ENCODE measurements at regions not wholly inside any gene's neighbourhood (a gene's known extent, or its start where the extent isn't known, plus 50 kb on each side); places are given as distances from the start of the nearest gene placed in this dataset.

- Mint-ChIP-seq H3K27ac (no peak overlapping the region), H3K4me3 (no peak overlapping the region)
These were observed 65.3 kb upstream of the ZMIZ1 start for GRCh38 chr10:79003183-79004100.

DNA sequence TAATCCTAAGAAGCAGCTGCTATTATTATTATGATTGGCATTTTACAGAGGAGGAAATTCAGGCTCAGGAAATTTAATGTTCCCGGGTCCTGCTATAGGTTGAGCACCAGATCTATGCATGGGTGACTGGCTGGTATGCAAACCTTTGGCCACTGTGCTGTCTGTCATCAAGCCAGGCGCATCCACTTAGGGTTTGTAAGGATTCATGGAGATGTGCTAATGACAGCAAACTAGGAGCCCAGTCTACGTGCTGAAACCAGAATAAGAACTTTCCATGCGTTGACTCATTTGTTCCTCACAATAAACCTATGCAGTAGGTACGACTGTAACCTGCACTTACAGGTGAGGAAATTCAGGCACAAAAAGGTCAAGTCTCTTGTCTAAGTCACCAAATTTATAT is 64.5 kb upstream of the ZMIZ1 start:
- ATAC-seq = peak; percentile 15
- H3K27me3 Mint-ChIP-seq = peaks cover 2% of the 10 kb centered on the region
- H3K4me1 Mint-ChIP-seq = peaks cover 7% of the 10 kb centered on the region
- DNase-seq = no peak
- no peak overlapping the region for H3K27ac Mint-ChIP-seq
- H3K9me3 Mint-ChIP-seq = no peaks in the 10 kb centered on the region
- H3K4me3 Mint-ChIP-seq = no peak overlapping the region
- H3K36me3 Mint-ChIP-seq (ENCODE audit: low read depth) = no peaks in the 10 kb centered on the region

More at GRCh38 chr10:79003183-79004100, 65.3 kb upstream of the ZMIZ1 start:
- H3K4me1 Mint-ChIP-seq = peaks cover 7% of the 10 kb centered on the region
- H3K36me3 Mint-ChIP-seq (ENCODE audit: low read depth) = no peaks in the 10 kb centered on the region
- DNase-seq (no peak), ATAC-seq (no peak)
- peaks cover 2% of the 10 kb centered on the region for H3K27me3 Mint-ChIP-seq
- no peaks in the 10 kb centered on the region for H3K9me3 Mint-ChIP-seq

GRCh38 chr10:79005126-79005810 is 63.5 kb upstream of the ZMIZ1 start:
- Mint-ChIP-seq H3K27me3 (peaks cover 2% of the 10 kb centered on the region), H3K36me3 (ENCODE audit: low read depth) (no peaks in the 10 kb centered on the region), H3K4me3 (no peak overlapping the region), H3K27ac (no peak overlapping the region), H3K4me1 (peaks cover 7% of the 10 kb centered on the region), H3K9me3 (no peaks in the 10 kb centered on the region)
- DNase-seq (no peak), ATAC-seq (no peak)

DNA sequence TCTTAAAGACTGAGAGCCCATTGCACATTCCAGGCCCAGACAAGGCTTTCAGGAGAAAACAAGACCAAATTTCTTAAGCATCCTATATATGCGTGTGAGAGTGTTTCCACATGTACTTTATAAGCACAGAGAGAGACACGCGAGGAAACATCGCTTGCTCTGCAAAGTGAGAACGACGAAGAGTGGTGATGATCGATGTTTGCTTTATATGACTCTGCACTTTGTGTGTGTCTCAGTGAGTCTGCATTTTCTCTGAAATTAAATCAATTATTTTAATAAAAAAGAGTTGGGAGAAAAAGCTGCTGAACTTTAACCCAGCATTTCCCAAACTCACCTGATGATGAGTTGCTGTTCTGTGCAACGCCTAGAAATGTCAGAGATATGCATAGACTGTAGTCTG is 61.7 kb upstream of the ZMIZ1 start:
- no peak for ATAC-seq
- H3K9me3 Mint-ChIP-seq = no peaks in the 10 kb centered on the region
- peaks cover 2% of the 10 kb centered on the region for H3K4me1 Mint-ChIP-seq
- no peak overlapping the region for H3K27ac Mint-ChIP-seq
- H3K4me3 Mint-ChIP-seq = no peak overlapping the region
- H3K36me3 Mint-ChIP-seq (ENCODE audit: low read depth) = no peaks in the 10 kb centered on the region
- no peak for DNase-seq
- H3K27me3 Mint-ChIP-seq = peaks cover 2% of the 10 kb centered on the region

DNA sequence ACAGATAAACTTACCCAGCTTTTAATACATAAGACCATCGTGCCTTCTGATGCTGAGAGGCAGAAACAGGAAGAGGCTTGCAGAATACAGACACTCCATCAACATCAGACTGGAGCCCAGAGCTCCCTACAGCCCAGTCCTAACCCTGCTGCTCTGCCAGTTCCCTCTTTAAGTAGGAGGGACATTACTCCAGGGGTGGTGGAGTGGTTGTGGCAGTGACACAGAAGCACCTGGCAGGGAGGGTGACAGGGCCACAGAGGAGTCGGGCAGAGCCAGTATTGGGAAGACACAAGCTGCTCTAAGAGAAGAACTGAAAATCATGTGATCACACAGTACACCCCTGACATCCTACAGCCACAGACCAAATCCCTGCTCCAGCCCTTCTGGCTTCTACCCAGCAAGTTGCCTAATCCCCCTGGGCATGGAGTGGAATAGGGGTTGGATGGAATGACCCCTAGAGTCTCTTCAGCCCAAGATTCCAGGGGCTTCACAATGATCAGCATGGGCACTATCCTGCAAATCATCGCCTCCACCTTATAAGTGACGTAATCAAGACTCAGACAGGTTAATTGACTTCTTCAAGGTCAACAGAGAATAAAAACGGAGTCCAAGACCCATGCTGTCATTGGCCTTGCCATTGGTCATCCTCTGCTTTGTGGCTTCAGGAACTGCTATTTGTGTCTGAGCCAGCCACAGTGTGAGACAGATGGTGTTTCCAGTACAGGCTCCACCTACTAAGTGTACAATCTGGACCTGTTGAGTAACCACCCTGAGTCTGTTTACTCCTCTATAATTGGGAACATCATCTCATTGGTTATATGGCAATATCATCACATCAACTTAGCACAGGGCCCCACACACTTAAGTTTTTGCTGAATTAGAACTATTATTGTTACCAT is 61.1 kb upstream of the ZMIZ1 start:
- Mint-ChIP-seq H3K9me3 (no peaks in the 10 kb centered on the region), H3K27me3 (peaks cover 2% of the 10 kb centered on the region), H3K4me3 (no peak overlapping the region), H3K27ac (no peak overlapping the region), H3K4me1 (peaks cover 2% of the 10 kb centered on the region), H3K36me3 (ENCODE audit: low read depth) (no peaks in the 10 kb centered on the region)
- no peak for DNase-seq
- no peak for ATAC-seq

DNA sequence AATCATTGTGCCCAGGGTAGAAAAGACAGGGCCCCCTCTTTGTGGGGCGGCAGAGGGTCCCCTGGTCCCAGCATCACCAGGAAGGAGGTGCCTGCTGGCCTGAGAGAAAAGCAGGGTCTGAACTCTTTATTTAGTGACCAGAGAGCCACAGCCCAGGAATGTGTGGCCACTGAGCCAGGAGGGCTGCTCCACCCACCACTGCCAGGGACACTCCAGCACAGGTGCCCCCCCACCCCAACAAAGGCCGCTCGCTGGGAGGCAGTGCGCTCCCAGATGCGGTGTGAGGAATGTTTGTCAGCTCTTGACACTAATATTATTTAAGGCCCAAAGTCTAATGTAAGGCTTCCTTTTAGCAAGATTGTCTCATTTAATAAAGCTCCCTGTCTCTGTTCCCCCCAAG is 59.6 kb upstream of the ZMIZ1 start:
- ATAC-seq = no peak
- Mint-ChIP-seq H3K27ac (no peak overlapping the region), H3K4me1 (peaks cover 2% of the 10 kb centered on the region), H3K36me3 (ENCODE audit: low read depth) (no peaks in the 10 kb centered on the region), H3K4me3 (no peak overlapping the region), H3K9me3 (no peaks in the 10 kb centered on the region), H3K27me3 (no peaks in the 10 kb centered on the region)
- DNase-seq = no peak

DNA sequence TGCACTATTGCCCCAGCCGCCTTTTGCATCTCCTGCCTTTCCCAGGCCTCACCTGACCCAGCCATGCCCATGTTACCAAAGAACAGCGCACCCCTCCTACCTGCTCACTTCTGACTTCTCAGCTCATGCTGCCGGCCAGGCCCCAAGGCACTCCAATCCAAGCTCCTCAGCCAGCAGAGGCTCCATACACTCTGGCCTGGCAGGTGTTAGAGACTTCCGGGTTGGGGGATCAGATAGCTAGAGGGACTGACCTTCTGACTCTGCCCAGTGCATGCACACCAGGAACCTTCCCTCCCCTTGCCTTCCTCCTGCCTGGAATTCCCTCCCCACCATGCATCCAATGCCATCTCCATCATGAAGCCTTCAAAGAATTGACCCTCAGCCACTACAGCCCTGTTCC is 56.2 kb upstream of the ZMIZ1 start:
- no peak overlapping the region for H3K4me3 Mint-ChIP-seq
- no peak for ATAC-seq
- H3K27ac Mint-ChIP-seq = no peak overlapping the region
- peaks cover under 1% of the 10 kb centered on the region for H3K9me3 Mint-ChIP-seq
- no peaks in the 10 kb centered on the region for H3K27me3 Mint-ChIP-seq
- no peaks in the 10 kb centered on the region for H3K36me3 Mint-ChIP-seq (ENCODE audit: low read depth)
- no peaks in the 10 kb centered on the region for H3K4me1 Mint-ChIP-seq
- no peak for DNase-seq

GRCh38 chr10:79013406-79013987 is 55.3 kb upstream of the ZMIZ1 start:
- Mint-ChIP-seq H3K4me3 (no peak overlapping the region), H3K27me3 (no peaks in the 10 kb centered on the region), H3K36me3 (ENCODE audit: low read depth) (no peaks in the 10 kb centered on the region), H3K9me3 (peaks cover 6% of the 10 kb centered on the region), H3K27ac (no peak overlapping the region), H3K4me1 (no peaks in the 10 kb centered on the region)
- ATAC-seq (no peak), DNase-seq (no peak)

DNA sequence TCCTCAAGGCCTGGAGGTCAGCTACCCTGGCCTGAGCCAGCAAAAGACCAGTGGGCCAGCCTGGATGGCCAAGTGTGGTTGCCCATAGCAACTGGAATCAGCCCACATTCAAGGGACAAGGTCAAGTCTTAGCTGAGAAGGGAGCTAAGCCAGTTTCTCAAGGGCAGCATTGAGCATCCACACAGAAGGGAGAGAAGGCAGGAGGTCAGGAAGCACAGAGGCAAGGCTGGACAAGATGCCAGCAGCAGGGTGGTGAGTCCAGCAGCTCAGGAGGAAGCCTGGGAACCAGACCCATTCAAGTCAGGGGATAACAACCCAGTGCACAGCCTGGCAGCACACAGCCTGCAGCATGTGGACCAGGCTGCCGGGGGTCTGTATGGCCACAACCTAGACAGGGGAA is 54.0 kb upstream of the ZMIZ1 start:
- no peaks in the 10 kb centered on the region for H3K27me3 Mint-ChIP-seq
- peaks cover 1% of the 10 kb centered on the region for H3K4me1 Mint-ChIP-seq
- no peak overlapping the region for H3K27ac Mint-ChIP-seq
- ATAC-seq = no peak
- no peaks in the 10 kb centered on the region for H3K36me3 Mint-ChIP-seq (ENCODE audit: low read depth)
- peaks cover 6% of the 10 kb centered on the region for H3K9me3 Mint-ChIP-seq
- no peak overlapping the region for H3K4me3 Mint-ChIP-seq
- DNase-seq = no peak

DNA sequence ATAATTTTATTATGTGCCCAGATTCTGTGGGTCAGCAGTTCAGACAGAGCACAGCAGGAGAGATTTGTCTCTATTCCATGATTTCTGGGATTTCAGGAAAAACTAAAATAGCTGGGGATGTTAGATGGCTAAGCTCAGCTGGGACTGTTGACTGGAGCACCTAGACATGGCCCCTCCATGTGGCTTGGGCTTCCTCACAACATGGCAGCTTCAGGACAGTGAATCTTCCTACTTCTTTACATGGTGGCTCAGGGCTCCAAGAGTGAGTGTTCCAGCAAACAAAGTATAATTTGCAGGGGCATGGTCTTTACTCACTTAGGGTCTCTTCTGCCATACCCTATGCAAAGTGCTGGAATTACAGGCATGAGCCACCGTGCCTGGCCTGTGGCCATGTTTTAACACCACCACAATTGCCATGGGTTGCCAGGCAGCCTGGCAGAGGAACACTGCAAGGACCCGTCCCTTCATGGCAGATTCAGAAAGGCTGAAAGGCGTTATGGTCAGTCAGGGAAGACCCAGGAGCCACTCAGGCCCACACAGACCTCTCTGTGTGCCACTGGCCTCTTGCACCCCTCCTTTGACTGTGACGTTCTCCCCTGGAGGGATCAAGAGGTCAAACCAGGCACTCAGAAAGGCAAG is 50.8 kb upstream of the ZMIZ1 start:
- peaks cover 5% of the 10 kb centered on the region for H3K4me1 Mint-ChIP-seq
- no peaks in the 10 kb centered on the region for H3K36me3 Mint-ChIP-seq (ENCODE audit: low read depth)
- H3K27ac Mint-ChIP-seq = no peak overlapping the region
- H3K4me3 Mint-ChIP-seq = no peak overlapping the region
- no peak for ATAC-seq
- no peak for DNase-seq
- peaks cover 6% of the 10 kb centered on the region for H3K9me3 Mint-ChIP-seq
- H3K27me3 Mint-ChIP-seq = no peaks in the 10 kb centered on the region

- Mint-ChIP-seq H3K27ac (no peak overlapping the region), H3K4me1 (peaks cover 5% of the 10 kb centered on the region), H3K9me3 (peaks cover 6% of the 10 kb centered on the region), H3K27me3 (no peaks in the 10 kb centered on the region), H3K4me3 (no peak overlapping the region), H3K36me3 (ENCODE audit: low read depth) (no peaks in the 10 kb centered on the region)
- DNase-seq (no peak), ATAC-seq (no peak)
These were observed 50.2 kb upstream of the ZMIZ1 start for GRCh38 chr10:79018521-79019011.

All from activated naive CD8-positive, alpha-beta T cell treated with anti-CD3 and anti-CD28 coated beads, Interleukin-2, amount 50 U/mL, for 24 hours (primary cell).